ENCODE measurements at regions not wholly inside any gene's neighbourhood (a gene's known extent, or its start where the extent isn't known, plus 50 kb on each side); places are given as distances from the start of the nearest gene placed in this dataset.

DNA sequence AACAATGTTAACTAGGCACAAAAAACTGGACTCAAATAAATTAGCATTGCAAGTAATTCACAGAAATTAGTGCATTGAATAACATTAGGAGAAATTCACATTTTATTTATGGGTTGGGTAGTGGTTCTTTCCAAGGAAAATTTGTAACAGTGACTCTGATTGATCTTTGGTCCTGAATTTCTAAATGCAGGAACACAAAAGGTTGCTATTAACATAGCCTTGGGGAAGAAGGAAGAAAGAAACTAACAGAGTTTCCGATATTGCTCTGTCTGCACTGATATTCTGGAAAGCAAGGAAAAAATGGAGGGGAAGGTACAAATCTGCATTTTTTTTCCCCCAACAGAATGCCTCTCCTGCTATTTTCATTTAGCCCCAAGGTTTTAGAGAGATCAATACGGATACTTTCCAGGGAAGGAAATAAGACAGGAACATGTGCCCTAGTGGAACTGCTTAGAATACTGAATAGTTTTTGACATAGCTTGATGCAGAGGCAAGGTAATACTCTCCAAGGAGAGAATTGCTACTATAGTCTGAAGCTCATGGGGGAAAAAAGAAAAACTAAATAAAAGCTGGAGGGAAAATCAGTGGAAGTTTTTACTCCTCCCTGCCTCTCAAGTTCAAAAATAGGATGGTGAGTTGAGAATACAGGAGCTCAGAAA is 490.1 kb downstream of the RAPGEF2 start:
- TF ChIP-seq CTCF (conservative IDR thresholded peaks at IDR 0.05; ENCODE audit: low read depth, low read length), result no peak
- TF ChIP-seq EZH2 (IDR thresholded peaks at IDR 0.05; ENCODE audit: borderline replicate concordance, low read depth, low read length, poor library complexity, severe bottlenecking), result no peak

Data from A673 (cell line).